ENCODE measurements at regions not wholly inside any gene's neighbourhood (a gene's known extent, or its start where the extent isn't known, plus 50 kb on each side); places are given as distances from the start of the nearest gene placed in this dataset.
"Not testable (repeated sequence)": the region's sequence is repeated elsewhere in the genome, so short reads cannot be mapped to it uniquely, and the experiment has no call there.

GRCh38 chr18:39162013-39162827, 1596.6 kb upstream of the CELF4 start:
- no peak for DNase-seq (ENCODE audit: extremely low read depth, insufficient read length)
- H3K27me3 ChIP-seq (replicated peaks; ENCODE audit: control insufficient read depth, insufficient read depth, low read length) = no peaks in the 10 kb centered on the region
- TF ChIP-seq CTCF (IDR thresholded peaks at IDR 0.05; ENCODE audit: insufficient read depth, low read length, poor library complexity, severe bottlenecking) = no peak
- H3K36me3 ChIP-seq (ENCODE audit: control insufficient read depth, insufficient read depth, low read length) = no peaks in the 10 kb centered on the region
- H3K4me3 ChIP-seq (replicated peaks; ENCODE audit: low read depth, low read length) = no peak overlapping the region

GRCh38 chr18:39149211-39149806, 1583.7 kb upstream of the CELF4 start:
- no peak for DNase-seq (ENCODE audit: extremely low read depth, insufficient read length)
- no peak for TF ChIP-seq CTCF (IDR thresholded peaks at IDR 0.05; ENCODE audit: insufficient read depth, low read length, poor library complexity, severe bottlenecking)
- no peak overlapping the region for H3K4me3 ChIP-seq (replicated peaks; ENCODE audit: low read depth, low read length)

GRCh38 chr18:39134255-39134654, 1568.7 kb upstream of the CELF4 start:
- no peaks in the 10 kb centered on the region for H3K36me3 ChIP-seq (ENCODE audit: control insufficient read depth, insufficient read depth, low read length)
- no peaks in the 10 kb centered on the region for H3K27me3 ChIP-seq (replicated peaks; ENCODE audit: control insufficient read depth, insufficient read depth, low read length)
- no peak for TF ChIP-seq CTCF (IDR thresholded peaks at IDR 0.05; ENCODE audit: insufficient read depth, low read length, poor library complexity, severe bottlenecking)
- no peak for DNase-seq (ENCODE audit: extremely low read depth, insufficient read length)
- no peak overlapping the region for H3K4me3 ChIP-seq (replicated peaks; ENCODE audit: low read depth, low read length)

More at GRCh38 chr18:39149211-39149806, 1583.7 kb upstream of the CELF4 start:
- no peaks in the 10 kb centered on the region for H3K27me3 ChIP-seq (replicated peaks; ENCODE audit: control insufficient read depth, insufficient read depth, low read length)
- no peaks in the 10 kb centered on the region for H3K36me3 ChIP-seq (ENCODE audit: control insufficient read depth, insufficient read depth, low read length)

- not testable (repeated sequence) for DNase-seq (ENCODE audit: extremely low read depth, insufficient read length); H3K27me3 ChIP-seq (replicated peaks; ENCODE audit: control insufficient read depth, insufficient read depth, low read length); H3K36me3 ChIP-seq (ENCODE audit: control insufficient read depth, insufficient read depth, low read length); H3K4me3 ChIP-seq (replicated peaks; ENCODE audit: low read depth, low read length)
Measured at GRCh38 chr18:39127538-39127937, 1561.9 kb upstream of the CELF4 start.

GRCh38 chr18:39113790-39114189, 1548.2 kb upstream of the CELF4 start:
- H3K4me3 ChIP-seq (replicated peaks; ENCODE audit: low read depth, low read length) = no peak overlapping the region
- TF ChIP-seq CTCF (IDR thresholded peaks at IDR 0.05; ENCODE audit: insufficient read depth, low read length, poor library complexity, severe bottlenecking) = no peak
- no peaks in the 10 kb centered on the region for H3K27me3 ChIP-seq (replicated peaks; ENCODE audit: control insufficient read depth, insufficient read depth, low read length)
- no peaks in the 10 kb centered on the region for H3K36me3 ChIP-seq (ENCODE audit: control insufficient read depth, insufficient read depth, low read length)
- no peak for DNase-seq (ENCODE audit: extremely low read depth, insufficient read length)

GRCh38 chr18:39105104-39105503, 1539.5 kb upstream of the CELF4 start:
- Histone ChIP-seq H3K4me3 (replicated peaks; ENCODE audit: low read depth, low read length) (no peak overlapping the region), H3K27me3 (replicated peaks; ENCODE audit: control insufficient read depth, insufficient read depth, low read length) (no peaks in the 10 kb centered on the region), H3K36me3 (ENCODE audit: control insufficient read depth, insufficient read depth, low read length) (no peaks in the 10 kb centered on the region)
- no peak for DNase-seq (ENCODE audit: extremely low read depth, insufficient read length)
- TF ChIP-seq CTCF (IDR thresholded peaks at IDR 0.05; ENCODE audit: insufficient read depth, low read length, poor library complexity, severe bottlenecking) = no peak

Data from GM06990 (cell line).